Amniotic epithelial cell (primary cell): ENCODE measurements at regions not wholly inside any gene's neighbourhood (a gene's known extent, or its start where the extent isn't known, plus 50 kb on each side); places are given as distances from the start of the nearest gene placed in this dataset.

ENCODE experiments used
- DNase-seq: peaks from one replicate; pipeline ENCODE4 v3.0.0-alpha.2; 2010; ENCODE audit warnings: low read depth

GRCh38 chr11:70535191-70535971 is 137.1 kb downstream of the CTTN start:
- no peak for DNase-seq

- no peak for DNase-seq
Measured at GRCh38 chr11:70536051-70536877, 137.9 kb downstream of the CTTN start.

GRCh38 chr11:70537576-70538571 is 139.5 kb downstream of the CTTN start:
- no peak for DNase-seq

GRCh38 chr11:70538641-70539359 is 140.5 kb downstream of the CTTN start:
- DNase-seq: no peak

- DNase-seq: no peak
Measured at GRCh38 chr11:70539360-70540095, 141.2 kb downstream of the CTTN start.

- DNase-seq: no peak
Measured at GRCh38 chr11:70540196-70540595, 141.9 kb downstream of the CTTN start.

- no peak for DNase-seq
Measured at GRCh38 chr11:70541176-70541575, 142.8 kb downstream of the CTTN start.

GRCh38 chr11:70541699-70542098 is 143.4 kb downstream of the CTTN start:
- no peak for DNase-seq

GRCh38 chr11:70542406-70542805 is 144.1 kb downstream of the CTTN start:
- DNase-seq: no peak

GRCh38 chr11:70542811-70543210 is 144.5 kb downstream of the CTTN start:
- DNase-seq: no peak

GRCh38 chr11:70543611-70544010 is 145.3 kb downstream of the CTTN start:
- no peak for DNase-seq

- DNase-seq: no peak
Measured at GRCh38 chr11:70544067-70544773, 145.9 kb downstream of the CTTN start.

GRCh38 chr11:70544774-70545609 is 146.7 kb downstream of the CTTN start:
- no peak for DNase-seq

- no peak for DNase-seq
Measured at GRCh38 chr11:70545610-70545912, 147.2 kb downstream of the CTTN start.

GRCh38 chr11:70546191-70546940 is 148.0 kb downstream of the CTTN start:
- DNase-seq: no peak

- no peak for DNase-seq
Measured at GRCh38 chr11:70547386-70547785, 149.1 kb downstream of the CTTN start.

- DNase-seq: no peak
Measured at GRCh38 chr11:70547821-70548670, 149.7 kb downstream of the CTTN start.

GRCh38 chr11:70548976-70549375 is 150.6 kb downstream of the CTTN start:
- DNase-seq: no peak
